ENCODE measurements at regions not wholly inside any gene's neighbourhood (a gene's known extent, or its start where the extent isn't known, plus 50 kb on each side); places are given as distances from the start of the nearest gene placed in this dataset.

DNA sequence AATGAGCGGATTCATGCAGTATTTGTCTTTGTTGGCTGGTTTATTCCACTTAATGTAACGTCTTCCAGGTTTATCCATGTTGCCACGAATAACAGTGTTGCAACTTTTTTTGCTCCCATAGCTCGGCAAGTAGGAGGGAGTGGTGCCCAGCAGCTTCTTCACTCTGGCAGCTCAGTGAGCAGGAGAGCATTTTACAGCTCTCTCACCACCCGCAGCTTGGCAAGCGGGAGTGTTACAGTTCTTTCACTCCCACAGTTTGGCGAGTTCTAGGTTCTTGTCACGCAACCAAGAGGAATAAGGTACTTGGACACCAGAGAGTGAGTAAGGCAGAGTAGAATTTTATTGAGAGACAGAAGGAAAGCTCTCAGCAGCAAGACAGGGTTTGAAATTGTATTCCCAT, 935.2 kb downstream of the TBL1XR1 start:
- TF ChIP-seq POLR2A (IDR thresholded peaks at IDR 0.05; ENCODE audit: low read length) (no peak), GATA1 (IDR thresholded peaks at IDR 0.05; ENCODE audit: low read depth, low read length) (no peak)

All from erythroblast (primary cell).